GM12874 (cell line): ENCODE measurements at regions not wholly inside any gene's neighbourhood (a gene's known extent, or its start where the extent isn't known, plus 50 kb on each side); places are given as distances from the start of the nearest gene placed in this dataset.

Experiments used
- CTCF ChIP-seq: IDR thresholded peaks from 2 replicates; pipeline ENCODE4 v1.5.1; 2011; ENCODE audit warnings: low read depth, mild to moderate bottlenecking, control low read depth, low read length, moderate library complexity; ENCODE audit not compliant: insufficient read depth

- no peak for TF ChIP-seq CTCF
These were observed 81.8 kb downstream of the TRIML1 start for GRCh38 chr4:188221090-188221489.

- no peak for TF ChIP-seq CTCF
These were observed 89.0 kb downstream of the TRIML1 start for GRCh38 chr4:188228279-188228678.

- TF ChIP-seq CTCF = no peak
These were observed 93.2 kb downstream of the TRIML1 start for GRCh38 chr4:188232428-188232827.

- no peak for TF ChIP-seq CTCF
These were observed 102.8 kb downstream of the TRIML1 start for GRCh38 chr4:188242041-188242440.

GRCh38 chr4:188245651-188246050 lies 106.4 kb downstream of the TRIML1 start:
- no peak for TF ChIP-seq CTCF

- no peak for TF ChIP-seq CTCF
These were observed 107.2 kb downstream of the TRIML1 start for GRCh38 chr4:188246488-188246887.

GRCh38 chr4:188254211-188254610 lies 115.0 kb downstream of the TRIML1 start:
- no peak for TF ChIP-seq CTCF

GRCh38 chr4:188262464-188262863 lies 123.2 kb downstream of the TRIML1 start:
- TF ChIP-seq CTCF = no peak
